Endothelial cell of umbilical vein (primary cell): ENCODE measurements at regions not wholly inside any gene's neighbourhood (a gene's known extent, or its start where the extent isn't known, plus 50 kb on each side); places are given as distances from the start of the nearest gene placed in this dataset.

Experiments used
- BruUV-seq: library from RNA; stranded (reverse); fragments of 400-500 nt; replicated peaks from 2 replicates; lab custom pipeline; 2021; lab: Mats Ljungman, UMichigan
- CTCF ChIA-PET: fragments of 300-600, 350-600 bp; sonication (Branson Sonifier 250); formaldehyde crosslinking; loops from one replicate; lab custom pipeline; 2021; ENCODE audit warnings: antibody characterized with exemption, inconsistent platforms; lab: Charles Lee
- POLR2A ChIA-PET: fragments of 300-600, 350-600 bp; sonication (Branson Sonifier 250); formaldehyde crosslinking; loops from one replicate; lab custom pipeline; 2021; ENCODE audit warnings: antibody characterized with exemption, inconsistent platforms; lab: Charles Lee
- DNase-seq: peaks from one replicate; pipeline ENCODE4 v3.0.0-alpha.2; 2011; ENCODE audit warnings: low read depth, low spot score
- FAIRE-seq: peaks from 2 replicates; lab custom pipeline; 2011; peaks lifted over from hg19 to GRCh38; lab: Jason Lieb, UNC
- H2AFZ ChIP-seq: 2 replicates; pipeline ENCODE4 v1.6.0; 2012; ENCODE audit warnings: low read depth, low read length, control low read depth, inconsistent platforms
- H3K27ac ChIP-seq: 2 replicates; pipeline ENCODE4 v1.5.1; 2011; ENCODE audit warnings: low read depth, mild to moderate bottlenecking, control low read depth, low read length, moderate library complexity; ENCODE audit not compliant: insufficient read depth
- H3K27me3 ChIP-seq, 2 experiments: 2 replicates each; pipeline versions ENCODE4 v1.6.0 to v1.6.1; 2011; ENCODE audit warnings: low read length in 2 of 2, mixed read lengths in 1 of 2; ENCODE audit not compliant: control insufficient read depth in 2 of 2, insufficient read depth in 2 of 2
- H3K36me3 ChIP-seq, 2 experiments: 2 replicates in 1 of 2; 3 replicates in 1 of 2; pipeline ENCODE4 v1.5.1; 2011; ENCODE audit warnings: low read length in 2 of 2, mild to moderate bottlenecking in 1 of 2, moderate library complexity in 1 of 2; ENCODE audit not compliant: control insufficient read depth in 2 of 2, insufficient read depth in 2 of 2; ENCODE audit errors: extremely low read depth in 1 of 2
- H3K4me1 ChIP-seq: 3 replicates; pipeline ENCODE4 v1.5.1; 2011; ENCODE audit warnings: mild to moderate bottlenecking, low read length; ENCODE audit not compliant: control insufficient read depth, insufficient read depth; ENCODE audit errors: extremely low read depth
- H3K4me2 ChIP-seq: 2 replicates; pipeline ENCODE4 v1.6.1; 2011; ENCODE audit warnings: low read length, control low read depth, mixed read lengths; ENCODE audit not compliant: insufficient read depth
- H3K4me3 ChIP-seq, 3 experiments: fragments of 200-600 bp in 1 of 3; sonication (generic), shearing (Covaris generic) in 1 of 3; replicated peaks in 1 of 3; 2 replicates each; pipeline ENCODE4 v1.5.1; 2011 to 2016; ENCODE audit warnings: control low read depth in 3 of 3, low read length in 3 of 3, mild to moderate bottlenecking in 2 of 3, inconsistent platforms in 1 of 3, low read depth in 1 of 3, moderate library complexity in 1 of 3; ENCODE audit not compliant: insufficient read depth in 1 of 3
- H3K79me2 ChIP-seq: 2 replicates; pipeline ENCODE4 v1.6.0; 2012; ENCODE audit warnings: low read length, inconsistent platforms; ENCODE audit not compliant: control insufficient read depth, insufficient read depth
- H3K9ac ChIP-seq: replicated peaks from 2 replicates; pipeline ENCODE3; 2011; ENCODE audit warnings: low read length, control low read depth; ENCODE audit not compliant: insufficient read depth; ENCODE audit errors: extremely low read depth
- H3K9me1 ChIP-seq: replicated peaks from 3 replicates; pipeline ENCODE4 v1.6.0; 2011; ENCODE audit warnings: mild to moderate bottlenecking, low read length; ENCODE audit not compliant: control insufficient read depth, insufficient read depth; ENCODE audit errors: extremely low read depth
- H3K9me3 ChIP-seq: replicated peaks from 2 replicates; pipeline ENCODE4 v1.5.1; 2012; ENCODE audit warnings: low read length, inconsistent platforms; ENCODE audit not compliant: control insufficient read depth, insufficient read depth
- H4K20me1 ChIP-seq: replicated peaks from 2 replicates; pipeline ENCODE3; 2011; ENCODE audit warnings: mild to moderate bottlenecking, low read length; ENCODE audit not compliant: control insufficient read depth, insufficient read depth; ENCODE audit errors: extremely low read depth
- POLR2A ChIP-seq: IDR thresholded peaks from 2 replicates; pipeline ENCODE4 v1.6.1; 2012; ENCODE audit warnings: low read depth, mild to moderate bottlenecking, control low read depth, low read length
- dilution Hi-C: fragments of 300-500 bp; cut with MboI; formaldehyde crosslinking; loops from one replicate; pipeline ENCODE4 v1.15.0; 2019; ENCODE audit warnings: low sequenced_read_pairs; ENCODE audit not compliant: extremely low pct_ligation_motif_present
- intact Hi-C: fragments of 100-400 bp; cut with micrococcal nuclease; formaldehyde crosslinking; loops from one replicate; pipeline ENCODE4 v1.10.0; 2022
- TF ChIP-seq, protein P1 (sequence below), 2 donors: IDR thresholded peaks; 1 replicate in 1 of 2; 2 replicates in 1 of 2; pipeline ENCODE4 v1.5.1; 2011; ENCODE audit warnings: low read length in 2 of 2, mild to moderate bottlenecking in 2 of 2, moderate library complexity in 2 of 2, control low read depth in 1 of 2, inconsistent platforms in 1 of 2, low read depth in 1 of 2; ENCODE audit not compliant: insufficient read depth in 1 of 2; ENCODE audit errors: extremely low read depth in 1 of 2

GRCh38 chr13:50080911-50081678, 65.9 kb downstream of the KCNRG start:
- TF ChIP-seq, protein P1, sequence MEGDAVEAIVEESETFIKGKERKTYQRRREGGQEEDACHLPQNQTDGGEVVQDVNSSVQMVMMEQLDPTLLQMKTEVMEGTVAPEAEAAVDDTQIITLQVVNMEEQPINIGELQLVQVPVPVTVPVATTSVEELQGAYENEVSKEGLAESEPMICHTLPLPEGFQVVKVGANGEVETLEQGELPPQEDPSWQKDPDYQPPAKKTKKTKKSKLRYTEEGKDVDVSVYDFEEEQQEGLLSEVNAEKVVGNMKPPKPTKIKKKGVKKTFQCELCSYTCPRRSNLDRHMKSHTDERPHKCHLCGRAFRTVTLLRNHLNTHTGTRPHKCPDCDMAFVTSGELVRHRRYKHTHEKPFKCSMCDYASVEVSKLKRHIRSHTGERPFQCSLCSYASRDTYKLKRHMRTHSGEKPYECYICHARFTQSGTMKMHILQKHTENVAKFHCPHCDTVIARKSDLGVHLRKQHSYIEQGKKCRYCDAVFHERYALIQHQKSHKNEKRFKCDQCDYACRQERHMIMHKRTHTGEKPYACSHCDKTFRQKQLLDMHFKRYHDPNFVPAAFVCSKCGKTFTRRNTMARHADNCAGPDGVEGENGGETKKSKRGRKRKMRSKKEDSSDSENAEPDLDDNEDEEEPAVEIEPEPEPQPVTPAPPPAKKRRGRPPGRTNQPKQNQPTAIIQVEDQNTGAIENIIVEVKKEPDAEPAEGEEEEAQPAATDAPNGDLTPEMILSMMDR (IDR thresholded peaks at IDR 0.05; ENCODE audit: extremely low read depth in 1 of 2, insufficient read depth in 1 of 2, low read depth in 1 of 2, low read length in 2 of 2): no peak
- TF ChIP-seq POLR2A: peak; percentile 41
- DNase-seq (peak; percentile 59), FAIRE-seq (peak; percentile 43)
- no TSS peak for BruUV-seq
- Histone ChIP-seq H4K20me1 (no peaks in the 10 kb centered on the region), H3K27me3 (no peaks in the 10 kb centered on the region), H3K36me3 (no peaks in the 10 kb centered on the region), H3K9ac (peak overlapping the region; percentile 97), H3K4me1 (peaks cover 27% of the 10 kb centered on the region), H3K9me3 (no peaks in the 10 kb centered on the region), H3K27ac (peak overlapping the region; percentile 88), H2AFZ (peak overlapping the region; percentile 59), H3K79me2 (peaks cover 81% of the 10 kb centered on the region), H3K4me2 (peak overlapping the region; percentile 98), H3K4me3 (peak overlapping the region; percentile 86 to 99 (median 95)), H3K9me1 (no peaks in the 10 kb centered on the region)
- intact Hi-C loops: loop anchor here (1.0 to 10.0 kb wide), 4 partner anchors 254 to 536 kb away; no protein-coding TSS in a partner anchor
- dilution Hi-C loops: no loop called here
- CTCF ChIA-PET: interaction anchor here (1.0 to 11.4 kb wide), 11 partner anchors 11 to 988 kb away, joined by 3 to 133 read pairs (median 21); partner anchors contain the start of genes SPRYD7 and TRIM13
- POLR2A ChIA-PET: interaction anchor here (0.6 to 1.3 kb wide), 2 partner anchors 44 kb away, joined by 4 read pairs; no protein-coding TSS in a partner anchor
